ENCODE measurements at regions not wholly inside any gene's neighbourhood (a gene's known extent, or its start where the extent isn't known, plus 50 kb on each side); places are given as distances from the start of the nearest gene placed in this dataset.

DNA sequence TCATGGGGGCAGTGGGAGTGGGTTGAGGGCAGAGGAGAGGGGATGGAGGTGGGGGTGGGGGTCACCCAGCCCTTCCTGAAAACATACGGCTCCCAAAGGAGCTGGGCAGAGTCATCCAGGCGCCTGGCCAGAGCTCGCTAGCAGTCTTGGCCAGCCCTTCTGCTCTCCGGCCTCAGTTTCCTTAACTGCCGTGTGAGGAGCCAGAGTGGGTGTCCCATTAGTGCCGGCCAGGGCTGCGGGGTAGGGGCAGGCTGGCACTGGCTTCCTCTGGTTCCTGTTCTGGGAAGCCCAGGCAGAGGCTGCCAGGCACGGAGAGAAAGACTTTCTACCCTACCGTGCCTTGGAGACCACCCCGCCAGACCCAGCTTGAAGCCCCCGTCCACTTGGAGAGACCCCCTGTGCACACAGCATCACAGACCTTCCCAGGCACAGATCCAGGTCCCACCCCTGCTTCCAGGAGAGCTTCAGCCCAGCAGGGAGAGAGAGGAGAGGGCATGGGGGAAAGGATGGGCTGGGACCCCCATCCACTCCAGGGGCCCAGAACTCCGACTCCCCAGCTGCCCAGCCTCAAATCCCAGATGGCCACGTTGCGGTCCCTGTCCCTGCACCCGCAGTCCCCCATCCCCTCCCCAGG is 93.3 kb downstream of the RFLNA start:
- no peak for DNase-seq (ENCODE audit: low read depth, low spot score)
- peak overlapping the region; percentile 90 for H3K4me3 ChIP-seq (ENCODE audit: low read depth, low read length)
- in situ Hi-C loops (cut with HindIII; ENCODE audit: low sequenced_read_pairs) = no loop called here
- TF ChIP-seq, protein P1, sequence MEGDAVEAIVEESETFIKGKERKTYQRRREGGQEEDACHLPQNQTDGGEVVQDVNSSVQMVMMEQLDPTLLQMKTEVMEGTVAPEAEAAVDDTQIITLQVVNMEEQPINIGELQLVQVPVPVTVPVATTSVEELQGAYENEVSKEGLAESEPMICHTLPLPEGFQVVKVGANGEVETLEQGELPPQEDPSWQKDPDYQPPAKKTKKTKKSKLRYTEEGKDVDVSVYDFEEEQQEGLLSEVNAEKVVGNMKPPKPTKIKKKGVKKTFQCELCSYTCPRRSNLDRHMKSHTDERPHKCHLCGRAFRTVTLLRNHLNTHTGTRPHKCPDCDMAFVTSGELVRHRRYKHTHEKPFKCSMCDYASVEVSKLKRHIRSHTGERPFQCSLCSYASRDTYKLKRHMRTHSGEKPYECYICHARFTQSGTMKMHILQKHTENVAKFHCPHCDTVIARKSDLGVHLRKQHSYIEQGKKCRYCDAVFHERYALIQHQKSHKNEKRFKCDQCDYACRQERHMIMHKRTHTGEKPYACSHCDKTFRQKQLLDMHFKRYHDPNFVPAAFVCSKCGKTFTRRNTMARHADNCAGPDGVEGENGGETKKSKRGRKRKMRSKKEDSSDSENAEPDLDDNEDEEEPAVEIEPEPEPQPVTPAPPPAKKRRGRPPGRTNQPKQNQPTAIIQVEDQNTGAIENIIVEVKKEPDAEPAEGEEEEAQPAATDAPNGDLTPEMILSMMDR (IDR thresholded peaks at IDR 0.05; ENCODE audit: low read depth, low read length) = no peak

DNA sequence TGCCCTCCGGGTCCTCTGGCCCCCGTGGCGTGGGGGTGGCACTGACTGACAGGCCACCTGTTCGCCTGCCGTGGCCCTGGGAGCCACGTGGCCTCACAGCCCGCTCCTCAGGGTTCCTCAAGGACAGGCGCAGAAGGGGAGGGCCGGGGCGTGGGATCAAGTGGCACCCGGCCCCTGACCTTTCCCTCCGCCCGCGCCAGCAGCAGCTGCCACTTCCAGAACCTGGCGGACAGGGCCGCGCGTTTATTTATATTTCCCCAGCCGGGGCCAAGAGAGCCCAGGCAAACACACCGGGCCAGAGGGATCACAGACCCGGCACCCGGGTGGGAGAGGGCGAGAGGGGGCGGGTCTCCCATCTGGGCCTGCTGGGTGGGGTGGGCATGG is 92.6 kb downstream of the RFLNA start:
- H3K4me3 ChIP-seq (ENCODE audit: low read depth, low read length) = peak overlapping the region; percentile 90
- in situ Hi-C loops (cut with HindIII; ENCODE audit: low sequenced_read_pairs) = no loop called here
- DNase-seq (ENCODE audit: low read depth, low spot score) = no peak
- TF ChIP-seq, protein P1 (IDR thresholded peaks at IDR 0.05; ENCODE audit: low read depth, low read length) = no peak

DNA sequence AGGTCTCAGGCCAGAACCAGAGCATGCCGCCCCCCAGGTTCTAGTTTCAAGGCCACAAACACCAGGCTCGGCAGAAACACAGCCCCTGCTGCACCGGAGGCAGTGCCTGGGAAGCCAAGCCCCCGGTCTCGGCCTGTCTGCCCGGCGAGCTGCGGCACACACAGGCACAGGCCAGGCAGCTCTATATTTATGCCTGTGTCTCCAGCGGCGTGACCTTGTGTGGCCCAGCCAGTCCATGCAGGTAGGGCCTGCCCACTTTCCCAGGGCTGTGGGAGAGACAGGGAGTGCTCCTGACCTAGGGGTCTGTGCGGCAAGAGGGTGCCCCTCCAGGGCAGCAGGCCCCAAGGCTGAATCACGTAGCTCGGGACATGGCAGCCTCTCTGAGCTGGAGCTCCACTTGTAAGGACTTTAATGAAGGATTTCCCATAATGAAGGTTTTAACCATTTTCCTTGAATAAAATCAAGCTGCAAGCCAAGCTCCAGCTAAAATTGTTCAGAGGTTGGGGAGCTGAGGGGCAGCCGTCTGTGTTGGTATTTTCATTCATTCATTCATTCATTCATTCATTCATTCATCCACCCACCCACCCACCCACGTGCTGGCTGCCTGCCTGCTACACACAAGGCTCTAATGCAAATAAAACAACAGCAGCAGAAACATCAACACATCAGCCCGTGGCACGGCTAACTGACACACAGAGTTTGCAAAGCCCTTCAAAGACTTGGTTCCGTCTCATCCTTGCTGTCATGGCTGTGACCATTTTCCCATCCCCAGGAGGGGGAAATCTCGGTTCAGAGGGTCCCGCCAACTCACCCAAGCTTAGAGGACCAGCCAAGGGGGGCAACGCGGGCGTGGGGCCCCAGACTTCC is 92.0 kb downstream of the RFLNA start:
- TF ChIP-seq, protein P1 (IDR thresholded peaks at IDR 0.05; ENCODE audit: low read depth, low read length) = no peak
- DNase-seq (ENCODE audit: low read depth, low spot score) = no peak
- in situ Hi-C loops (cut with HindIII; ENCODE audit: low sequenced_read_pairs) = no loop called here
- peak overlapping the region; percentile 90 for H3K4me3 ChIP-seq (ENCODE audit: low read depth, low read length)

DNA sequence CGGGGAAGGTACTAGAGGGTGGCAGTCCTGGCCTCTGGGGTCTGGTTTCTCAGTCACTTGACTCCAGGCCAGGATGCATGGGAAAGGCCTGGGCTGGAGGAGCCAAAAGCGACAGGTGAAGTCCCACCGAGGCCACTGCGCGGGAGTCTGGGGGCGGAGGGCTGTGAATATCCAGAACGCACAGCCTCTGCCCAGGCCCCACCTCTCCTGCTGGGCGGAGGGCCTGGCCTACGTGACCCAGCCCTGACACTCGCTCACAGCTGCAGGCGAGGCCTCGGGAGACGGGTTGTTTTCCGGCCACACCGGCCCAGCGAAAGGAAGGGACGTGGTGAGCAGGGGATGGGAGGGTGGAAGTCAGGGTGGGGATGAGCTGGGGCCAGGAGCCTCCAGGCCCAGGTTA is 91.2 kb downstream of the RFLNA start:
- in situ Hi-C loops (cut with HindIII; ENCODE audit: low sequenced_read_pairs) = no loop called here
- peak overlapping the region; percentile 90 for H3K4me3 ChIP-seq (ENCODE audit: low read depth, low read length)
- peak; percentile 49 for DNase-seq (ENCODE audit: low read depth, low spot score)
- TF ChIP-seq, protein P1 (IDR thresholded peaks at IDR 0.05; ENCODE audit: low read depth, low read length) = no peak

DNA sequence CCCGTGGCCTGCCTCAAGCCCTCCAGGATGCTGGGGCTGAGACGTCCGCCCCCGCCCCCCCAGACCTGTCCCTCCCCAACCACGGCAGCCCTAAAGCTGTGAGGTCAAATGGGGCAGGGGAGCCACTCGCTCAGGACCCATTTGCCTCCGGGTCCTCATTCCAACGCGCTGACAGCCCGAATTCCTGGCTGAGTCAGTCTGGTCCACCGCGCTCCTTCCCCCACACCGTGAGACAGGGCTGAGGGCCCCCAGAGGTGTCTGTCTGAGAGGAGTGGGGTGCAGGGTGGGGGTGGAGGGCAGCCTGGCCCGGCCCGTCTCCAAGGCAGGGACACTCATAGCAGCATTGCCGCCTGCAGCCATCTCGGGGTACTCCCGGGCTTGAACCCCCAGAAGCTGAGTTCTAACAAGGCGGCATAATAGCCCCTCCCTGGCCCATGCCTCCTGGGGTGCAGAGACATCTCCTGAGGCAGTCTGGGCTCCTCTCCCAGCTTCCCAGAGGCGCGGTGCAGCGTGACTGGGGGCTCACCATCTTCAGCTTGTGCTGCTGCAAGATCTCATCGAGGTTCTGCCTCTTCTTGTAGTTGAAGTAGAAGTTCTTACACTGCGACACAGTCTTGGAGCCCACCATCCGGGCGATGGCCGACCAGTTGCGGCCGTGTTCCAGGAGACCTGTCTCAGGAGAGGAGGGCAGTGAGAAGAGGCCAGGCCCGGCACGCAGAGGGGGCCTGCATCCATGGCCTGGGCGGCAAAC is 90.5 kb downstream of the RFLNA start:
- peak; percentile 90 for DNase-seq (ENCODE audit: low read depth, low spot score)
- H3K4me3 ChIP-seq (ENCODE audit: low read depth, low read length) = no peak overlapping the region
- in situ Hi-C loops (cut with HindIII; ENCODE audit: low sequenced_read_pairs) = no loop called here
- TF ChIP-seq, protein P1 (IDR thresholded peaks at IDR 0.05; ENCODE audit: low read depth, low read length) = no peak

DNA sequence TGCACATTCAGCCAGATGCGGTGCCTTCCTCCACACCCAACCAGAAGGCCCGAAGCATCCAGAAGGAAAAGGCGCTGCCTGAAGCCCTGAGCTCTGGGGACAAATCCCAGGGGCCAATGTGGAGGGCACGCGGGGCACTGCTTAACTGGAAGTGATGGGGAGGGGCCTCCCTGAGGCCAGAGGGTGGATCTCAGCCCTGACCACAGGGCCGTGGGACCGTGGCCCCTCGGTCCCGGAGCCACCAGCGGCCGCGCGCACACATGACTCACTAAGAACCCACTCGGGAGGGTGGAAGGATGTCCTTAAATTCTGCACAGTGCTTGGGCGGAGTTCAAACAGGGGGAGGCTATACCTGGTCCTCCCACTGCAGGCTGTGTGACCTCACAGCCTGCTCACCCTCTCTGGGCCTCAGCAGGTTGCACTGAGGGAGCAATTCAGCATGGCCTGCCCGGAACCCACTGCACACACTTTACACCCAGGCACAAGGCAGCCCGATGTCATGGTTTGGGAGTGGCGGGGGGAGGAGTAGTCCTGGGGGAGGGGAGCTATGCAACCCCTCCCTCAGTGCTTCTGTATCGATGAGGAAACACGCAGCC is 89.5 kb downstream of the RFLNA start:
- no peak for DNase-seq (ENCODE audit: low read depth, low spot score)
- no peak overlapping the region for H3K4me3 ChIP-seq (ENCODE audit: low read depth, low read length)
- TF ChIP-seq, protein P1 (IDR thresholded peaks at IDR 0.05; ENCODE audit: low read depth, low read length) = no peak
- in situ Hi-C loops (cut with HindIII; ENCODE audit: low sequenced_read_pairs) = no loop called here
